Osteoblast (primary cell): ENCODE measurements at regions not wholly inside any gene's neighbourhood (a gene's known extent, or its start where the extent isn't known, plus 50 kb on each side); places are given as distances from the start of the nearest gene placed in this dataset.
A peak's percentile ranks its signal among the peaks of the same experiment; 100 is the strongest.

Source experiments
- DNase-seq: peaks from one replicate; pipeline ENCODE4 v3.0.0; 2011; ENCODE audit warnings: low spot score, mixed read lengths; ENCODE audit not compliant: insufficient read length; ENCODE audit errors: missing footprints
- H2AFZ ChIP-seq: 2 replicates; pipeline ENCODE4 v1.6.0; 2011; ENCODE audit warnings: mild to moderate bottlenecking, low read length
- H3K27ac ChIP-seq: 2 replicates; pipeline ENCODE4 v1.5.1; 2011; ENCODE audit warnings: mild to moderate bottlenecking, low read depth, low read length, moderate library complexity
- H3K27me3 ChIP-seq: 2 replicates; pipeline ENCODE4 v1.6.0; 2012; ENCODE audit warnings: mild to moderate bottlenecking, control low read depth, inconsistent platforms, low read length, moderate library complexity; ENCODE audit not compliant: insufficient read depth
- H3K36me3 ChIP-seq: 2 replicates; pipeline ENCODE4 v1.5.1; 2011; ENCODE audit warnings: mild to moderate bottlenecking, low read length, control low read depth, moderate library complexity; ENCODE audit not compliant: insufficient read depth
- H3K4me1 ChIP-seq: 2 replicates; pipeline ENCODE4 v1.5.1; 2011; ENCODE audit warnings: mild to moderate bottlenecking, low read length, control low read depth, moderate library complexity; ENCODE audit not compliant: insufficient read depth
- H3K4me2 ChIP-seq: 2 replicates; pipeline ENCODE4 v1.6.0; 2011; ENCODE audit warnings: mild to moderate bottlenecking, low read length; ENCODE audit not compliant: insufficient read depth
- H3K4me3 ChIP-seq: fragments of 200-600 bp; sonication (generic); 3 replicates; pipeline ENCODE4 v1.5.1; 2012; ENCODE audit warnings: mild to moderate bottlenecking, low read length, inconsistent platforms; ENCODE audit not compliant: insufficient read depth
- H3K79me2 ChIP-seq: 2 replicates; pipeline ENCODE4 v1.6.0; 2012; ENCODE audit warnings: mild to moderate bottlenecking, low read length, control low read depth, inconsistent platforms; ENCODE audit not compliant: insufficient read depth
- H3K9me3 ChIP-seq: 2 replicates; pipeline ENCODE4 v1.5.1; 2011; ENCODE audit warnings: low read depth, low read length, control low read depth
- H4K20me1 ChIP-seq: 2 replicates; pipeline ENCODE4 v1.6.0; 2012; ENCODE audit warnings: mild to moderate bottlenecking, low read length, control low read depth; ENCODE audit not compliant: insufficient read depth
- TF ChIP-seq, protein P1 (sequence below): IDR thresholded peaks from 2 replicates; pipeline ENCODE4 v1.5.1; 2011; ENCODE audit warnings: mild to moderate bottlenecking, low read depth, low read length, moderate library complexity; ENCODE audit errors: extremely low read depth

GRCh38 chr2:242063436-242063835 is 193.9 kb downstream of the RTP5 start:
- TF ChIP-seq, protein P1, sequence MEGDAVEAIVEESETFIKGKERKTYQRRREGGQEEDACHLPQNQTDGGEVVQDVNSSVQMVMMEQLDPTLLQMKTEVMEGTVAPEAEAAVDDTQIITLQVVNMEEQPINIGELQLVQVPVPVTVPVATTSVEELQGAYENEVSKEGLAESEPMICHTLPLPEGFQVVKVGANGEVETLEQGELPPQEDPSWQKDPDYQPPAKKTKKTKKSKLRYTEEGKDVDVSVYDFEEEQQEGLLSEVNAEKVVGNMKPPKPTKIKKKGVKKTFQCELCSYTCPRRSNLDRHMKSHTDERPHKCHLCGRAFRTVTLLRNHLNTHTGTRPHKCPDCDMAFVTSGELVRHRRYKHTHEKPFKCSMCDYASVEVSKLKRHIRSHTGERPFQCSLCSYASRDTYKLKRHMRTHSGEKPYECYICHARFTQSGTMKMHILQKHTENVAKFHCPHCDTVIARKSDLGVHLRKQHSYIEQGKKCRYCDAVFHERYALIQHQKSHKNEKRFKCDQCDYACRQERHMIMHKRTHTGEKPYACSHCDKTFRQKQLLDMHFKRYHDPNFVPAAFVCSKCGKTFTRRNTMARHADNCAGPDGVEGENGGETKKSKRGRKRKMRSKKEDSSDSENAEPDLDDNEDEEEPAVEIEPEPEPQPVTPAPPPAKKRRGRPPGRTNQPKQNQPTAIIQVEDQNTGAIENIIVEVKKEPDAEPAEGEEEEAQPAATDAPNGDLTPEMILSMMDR = no peak
- H3K4me2 ChIP-seq = no peak overlapping the region
- H3K36me3 ChIP-seq = no peaks in the 10 kb centered on the region
- H3K4me1 ChIP-seq = peaks cover 3% of the 10 kb centered on the region
- H3K9me3 ChIP-seq = no peaks in the 10 kb centered on the region
- H3K27ac ChIP-seq = no peak overlapping the region
- no peak for DNase-seq
- H4K20me1 ChIP-seq = no peaks in the 10 kb centered on the region
- no peak overlapping the region for H2AFZ ChIP-seq
- no peak overlapping the region for H3K4me3 ChIP-seq
- H3K27me3 ChIP-seq = no peaks in the 10 kb centered on the region
- H3K79me2 ChIP-seq = no peaks in the 10 kb centered on the region

DNA sequence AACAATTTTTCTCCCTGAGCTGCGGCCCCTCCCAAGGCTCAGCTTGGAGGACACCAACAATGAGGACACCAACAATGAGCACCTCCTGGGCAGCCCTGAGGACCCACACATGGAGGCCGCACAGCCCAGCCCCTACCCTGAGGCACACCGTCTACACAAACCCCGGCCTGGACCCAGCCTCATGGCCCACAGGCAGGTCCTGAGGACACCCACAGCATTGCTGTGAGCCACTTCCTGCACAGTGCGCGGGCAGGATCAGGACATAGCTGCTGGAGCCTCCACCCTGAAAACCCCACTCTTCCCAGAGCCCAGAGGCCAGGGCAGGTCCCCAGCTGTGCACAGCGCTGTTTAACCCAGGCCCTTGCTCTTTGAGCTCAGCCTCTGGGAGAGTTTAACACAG is 194.3 kb downstream of the RTP5 start:
- Histone ChIP-seq H2AFZ (no peak overlapping the region), H3K4me3 (no peak overlapping the region), H3K4me2 (no peak overlapping the region), H3K36me3 (no peaks in the 10 kb centered on the region), H3K4me1 (peaks cover 3% of the 10 kb centered on the region), H3K27me3 (no peaks in the 10 kb centered on the region), H3K9me3 (no peaks in the 10 kb centered on the region), H3K79me2 (no peaks in the 10 kb centered on the region), H3K27ac (no peak overlapping the region), H4K20me1 (no peaks in the 10 kb centered on the region)
- TF ChIP-seq, protein P1 = no peak
- DNase-seq = no peak

DNA sequence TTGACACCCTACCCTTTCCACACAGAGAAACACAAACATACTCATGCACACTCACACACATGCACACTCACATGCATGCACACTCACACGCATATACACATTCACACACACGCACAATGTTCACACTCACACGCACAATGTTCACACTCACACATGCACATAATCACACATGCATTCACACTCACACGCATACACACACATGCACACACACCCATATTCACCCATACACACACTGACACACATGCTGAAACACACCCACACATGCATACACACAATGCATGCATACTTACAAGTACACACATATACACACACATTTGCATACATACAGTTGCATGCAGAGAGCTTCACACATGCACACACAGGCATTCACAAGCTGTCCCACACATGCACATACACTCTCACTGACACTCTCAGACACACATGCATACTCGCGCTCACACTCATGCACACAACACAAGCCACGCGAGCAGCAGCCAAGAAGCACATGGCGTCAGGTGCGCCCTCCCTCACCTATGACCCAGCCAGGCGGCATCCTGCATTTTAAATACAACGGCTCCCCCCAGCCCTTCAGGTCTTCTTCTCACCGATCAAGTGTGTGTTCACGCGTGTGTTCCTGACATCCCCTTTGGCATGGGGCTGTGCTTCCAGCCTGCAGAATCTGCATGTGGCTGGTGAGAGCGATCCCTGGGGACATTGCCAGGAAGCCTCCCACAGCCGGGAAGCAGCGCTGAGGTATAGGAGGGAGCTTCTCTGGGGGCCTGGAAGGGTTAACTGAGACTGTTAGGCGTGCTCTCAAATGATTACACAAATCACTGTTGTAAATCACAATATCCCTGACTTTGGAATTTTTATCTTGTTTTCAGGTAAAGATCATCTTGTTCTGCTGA is 195.1 kb downstream of the RTP5 start:
- no peaks in the 10 kb centered on the region for H3K9me3 ChIP-seq

DNA sequence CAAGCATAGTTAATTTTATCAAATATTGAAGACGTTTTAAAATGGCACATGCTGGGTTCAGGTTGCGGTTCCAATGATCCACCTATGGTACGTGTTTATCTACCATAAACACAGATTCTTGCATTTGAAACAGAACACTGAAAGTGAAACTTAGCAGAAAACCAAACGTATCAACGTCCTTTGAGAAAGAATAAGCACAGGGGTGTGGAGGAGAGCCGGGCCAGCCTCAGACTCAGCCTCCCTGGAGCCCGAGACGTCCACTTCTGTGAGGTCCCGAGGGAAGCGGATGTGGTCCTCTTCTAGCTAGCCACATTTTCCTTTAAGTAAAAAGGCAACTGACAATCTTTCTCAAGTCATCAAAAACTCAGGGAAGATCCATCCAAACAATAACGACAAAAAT is 195.9 kb downstream of the RTP5 start:
- Histone ChIP-seq H3K4me3 (no peak overlapping the region), H3K27ac (no peak overlapping the region), H3K4me1 (peaks cover 3% of the 10 kb centered on the region), H3K36me3 (no peaks in the 10 kb centered on the region), H2AFZ (no peak overlapping the region), H3K79me2 (no peaks in the 10 kb centered on the region), H3K27me3 (no peaks in the 10 kb centered on the region), H4K20me1 (no peaks in the 10 kb centered on the region), H3K4me2 (no peak overlapping the region), H3K9me3 (no peaks in the 10 kb centered on the region)
- DNase-seq = no peak
- TF ChIP-seq, protein P1 = no peak

More for the DNA sequence above, 195.1 kb downstream of the RTP5 start:
- H3K4me1 ChIP-seq = peaks cover 3% of the 10 kb centered on the region
- H3K27me3 ChIP-seq = no peaks in the 10 kb centered on the region
- peak; percentile 73 for DNase-seq
- H3K79me2 ChIP-seq = no peaks in the 10 kb centered on the region
- H3K27ac ChIP-seq = no peak overlapping the region
- no peaks in the 10 kb centered on the region for H3K36me3 ChIP-seq
- no peaks in the 10 kb centered on the region for H4K20me1 ChIP-seq
- no peak overlapping the region for H3K4me3 ChIP-seq
- TF ChIP-seq, protein P1 = no peak
- H2AFZ ChIP-seq = no peak overlapping the region
- no peak overlapping the region for H3K4me2 ChIP-seq
